ENCODE measurements at regions not wholly inside any gene's neighbourhood (a gene's known extent, or its start where the extent isn't known, plus 50 kb on each side); places are given as distances from the start of the nearest gene placed in this dataset.

- no peak for TF ChIP-seq CTCF (tag by site-specific recombination; IDR thresholded peaks at IDR 0.05)
- TF ChIP-seq ZNF610 (tag by site-specific recombination; IDR thresholded peaks at IDR 0.05; ENCODE audit: borderline replicate concordance): no peak
- TF ChIP-seq KLF16 (tag by site-specific recombination; IDR thresholded peaks at IDR 0.05): no peak
- TF ChIP-seq ZNF433 (tag by site-specific recombination; IDR thresholded peaks at IDR 0.05; ENCODE audit: low read depth): no peak
- TF ChIP-seq ZNF600 (tag by site-specific recombination; IDR thresholded peaks at IDR 0.05): no peak
- TF ChIP-seq YY2 (tag by site-specific recombination; IDR thresholded peaks at IDR 0.05): no peak
Measured at GRCh38 chr20:39968495-39968894, 720.5 kb downstream of the MAFB start.

Measured in HEK293 (cell line).